GM18505 (cell line): ENCODE measurements at regions not wholly inside any gene's neighbourhood (a gene's known extent, or its start where the extent isn't known, plus 50 kb on each side); places are given as distances from the start of the nearest gene placed in this dataset.
"Not testable (repeated sequence)": the region's sequence is repeated elsewhere in the genome, so short reads cannot be mapped to it uniquely, and the experiment has no call there.

Experiments used
- ATAC-seq: cut with Tn5 transposase; IDR thresholded peaks from one replicate; pipeline ENCODE4 v1.9.1; 2021; ENCODE audit not compliant: unreplicated experiment
- POLR2A ChIP-seq: IDR thresholded peaks from 4 replicates; pipeline ENCODE4 v1.6.1; 2011; ENCODE audit warnings: borderline replicate concordance; ENCODE audit not compliant: insufficient read depth, insufficient read length; ENCODE audit errors: extremely low read depth

DNA sequence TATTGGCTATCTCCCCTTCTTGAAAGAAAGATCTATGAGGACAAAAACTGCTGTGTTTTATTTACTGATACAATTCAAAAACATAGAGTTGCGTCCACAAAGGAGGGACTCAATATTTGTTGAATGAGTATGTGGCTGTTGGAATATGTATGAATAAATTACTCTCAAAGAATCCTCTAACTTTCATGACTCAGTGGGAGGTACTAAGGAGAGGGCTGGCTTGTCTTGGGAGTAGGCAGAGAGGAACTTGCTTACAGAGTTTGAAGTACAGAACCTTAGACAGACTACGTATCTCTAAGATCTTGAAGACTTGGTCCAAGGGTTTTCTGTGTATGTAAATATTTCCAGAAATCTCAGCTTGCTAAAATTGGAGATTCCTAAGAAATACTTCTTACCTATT lies 504.0 kb upstream of the PTCHD4 start:
- no peak for TF ChIP-seq POLR2A
- ATAC-seq: no peak

DNA sequence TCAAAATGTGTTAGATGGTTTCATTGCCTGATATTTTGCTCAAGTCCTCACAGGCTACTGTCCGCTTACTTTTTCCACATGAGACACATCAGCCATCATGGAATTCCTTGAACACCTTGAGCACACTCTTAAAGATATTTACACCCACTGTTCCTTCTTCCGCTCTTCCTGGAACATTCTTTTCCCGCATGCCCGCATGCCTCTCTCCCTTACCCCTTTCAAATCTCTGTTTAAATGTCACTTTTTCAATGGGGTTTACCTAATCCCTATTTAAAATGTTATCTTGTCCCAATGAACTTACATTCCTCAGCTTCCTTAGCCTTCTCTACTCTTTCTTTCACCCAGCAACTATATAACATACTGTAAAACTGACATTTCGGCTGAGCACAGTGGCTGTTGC lies 503.3 kb upstream of the PTCHD4 start:
- TF ChIP-seq POLR2A: no peak

DNA sequence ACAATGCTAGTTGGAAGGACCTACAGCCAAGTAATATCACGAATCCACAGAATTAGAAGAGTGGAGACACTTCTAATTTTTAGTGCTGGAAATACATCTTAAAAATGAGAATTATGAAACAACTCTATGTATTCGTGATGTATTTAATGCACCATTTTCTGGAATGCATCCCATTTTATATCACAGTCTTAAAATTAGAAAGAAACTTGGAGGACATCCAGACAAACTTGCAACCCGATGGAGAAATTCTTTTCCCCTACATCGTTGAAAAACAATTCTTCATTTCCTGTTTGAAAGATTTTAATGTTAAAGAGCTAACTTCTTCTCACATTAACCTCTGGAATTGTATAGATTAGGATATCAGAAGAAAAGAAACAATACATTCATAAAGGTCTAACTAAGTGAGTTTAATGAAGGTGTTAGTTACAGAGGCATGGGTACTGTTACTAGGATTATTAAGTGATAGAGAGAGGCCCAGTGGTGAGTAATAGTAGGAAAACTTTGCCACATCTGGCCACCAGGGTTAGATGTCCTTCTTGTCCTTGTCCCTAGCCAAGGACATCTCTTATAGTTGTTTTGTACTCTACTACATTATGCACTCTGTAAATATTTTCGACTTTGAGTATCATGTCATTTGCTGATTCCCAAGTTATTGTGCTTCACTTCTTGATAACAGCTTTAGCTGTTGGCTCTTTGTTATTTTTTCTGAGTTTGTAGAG lies 502.4 kb upstream of the PTCHD4 start:
- ATAC-seq: no peak
- TF ChIP-seq POLR2A: no peak

More for the DNA sequence above, 503.3 kb upstream of the PTCHD4 start:
- no peak for ATAC-seq

DNA sequence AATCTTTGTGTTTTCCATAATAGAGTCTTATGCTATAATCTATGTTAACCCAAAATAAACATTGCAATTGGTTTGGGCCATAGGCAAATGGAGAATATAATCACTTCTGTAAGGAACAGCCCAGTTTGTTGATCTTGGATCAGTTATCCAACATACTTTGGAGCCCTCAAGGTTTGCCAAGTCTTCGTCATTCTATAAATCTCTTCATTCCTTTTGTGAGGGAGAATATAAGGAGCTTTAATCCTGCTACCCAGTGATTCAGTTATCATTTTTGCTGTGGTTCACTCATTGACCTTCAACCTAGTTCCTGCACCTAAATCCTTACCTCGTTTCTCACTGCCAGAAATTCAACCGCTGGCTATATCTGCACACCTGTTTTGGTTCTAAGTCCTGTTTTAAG lies 500.3 kb upstream of the PTCHD4 start:
- no peak for ATAC-seq
- TF ChIP-seq POLR2A: no peak

DNA sequence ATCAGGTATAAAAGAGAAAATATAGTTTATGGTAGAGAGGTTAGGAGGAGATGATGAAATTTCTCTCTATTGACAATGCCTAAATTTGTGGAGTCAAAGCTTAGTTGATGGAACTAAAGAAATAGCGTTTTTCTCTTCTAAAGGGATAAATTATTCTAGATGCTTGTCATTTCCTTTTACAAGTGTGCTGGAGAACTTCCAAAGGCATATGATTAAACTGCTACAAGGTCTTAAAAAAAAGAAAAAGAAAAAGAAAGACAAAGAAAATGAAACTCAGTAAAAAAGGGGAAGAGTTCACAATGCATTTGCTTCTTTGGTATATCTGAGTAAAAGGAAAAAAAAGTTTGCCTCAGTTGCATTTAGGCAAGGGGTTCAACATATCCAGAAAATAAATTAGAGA lies 499.8 kb upstream of the PTCHD4 start:
- no peak for TF ChIP-seq POLR2A
- no peak for ATAC-seq

DNA sequence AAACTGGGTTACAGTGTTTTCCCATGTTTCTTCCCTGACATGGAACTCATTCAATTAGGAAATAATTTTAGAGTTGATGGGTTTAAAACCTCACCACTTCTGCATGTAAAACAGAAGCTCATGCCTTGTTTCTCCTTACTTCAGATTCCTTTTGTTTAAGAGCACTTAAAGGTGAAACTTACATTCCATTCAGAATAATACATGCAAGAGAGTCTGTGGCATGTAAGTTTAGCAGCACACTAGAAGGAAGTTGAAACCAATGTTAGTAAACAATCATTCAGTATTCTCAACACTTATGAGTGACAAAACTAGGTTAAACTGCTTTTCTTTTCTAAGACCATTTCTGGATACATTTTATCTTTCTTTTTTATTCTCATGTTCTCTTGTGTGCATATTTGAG lies 495.6 kb upstream of the PTCHD4 start:
- ATAC-seq: no peak
- no peak for TF ChIP-seq POLR2A

DNA sequence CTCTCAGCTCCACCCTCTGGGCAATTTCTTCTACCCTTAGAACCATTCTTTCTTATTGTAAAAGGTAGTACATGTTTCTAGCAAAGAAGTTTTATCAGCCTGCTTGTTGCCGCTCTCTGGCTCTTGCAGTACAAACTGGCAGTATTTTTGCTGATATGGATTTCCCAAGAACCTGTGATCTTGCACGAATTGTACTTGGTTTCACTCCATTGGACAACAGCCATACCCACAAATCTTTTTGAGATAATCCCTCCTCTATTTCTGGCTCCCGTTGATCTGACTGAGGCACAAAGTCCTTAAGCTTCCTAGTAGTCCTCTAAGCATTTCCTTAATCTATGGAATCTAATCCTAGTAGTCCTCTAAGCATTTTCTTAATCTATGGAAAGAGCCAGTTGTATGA lies 487.0 kb upstream of the PTCHD4 start:
- ATAC-seq: no peak

DNA sequence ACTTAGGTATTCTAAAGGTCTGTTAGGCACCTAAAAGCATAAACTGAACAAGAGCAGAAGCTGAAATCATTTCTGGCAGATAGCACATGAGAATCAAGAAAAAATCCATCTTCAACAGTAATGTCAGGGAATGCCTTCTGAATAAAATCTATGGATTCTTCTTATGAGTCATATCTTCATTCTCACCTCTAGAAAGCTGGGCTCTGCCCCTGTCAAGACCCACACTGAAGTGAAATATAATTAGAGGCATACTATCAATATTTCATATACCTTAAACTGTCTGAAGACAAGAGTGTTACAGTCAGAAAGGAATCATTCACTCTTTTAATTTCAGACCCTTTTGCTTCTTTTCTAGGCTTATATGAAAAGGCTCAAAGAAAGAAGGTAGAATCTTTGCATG lies 485.8 kb upstream of the PTCHD4 start:
- TF ChIP-seq POLR2A: no peak
- ATAC-seq: no peak

More for the DNA sequence above, 487.0 kb upstream of the PTCHD4 start:
- no peak for TF ChIP-seq POLR2A

DNA sequence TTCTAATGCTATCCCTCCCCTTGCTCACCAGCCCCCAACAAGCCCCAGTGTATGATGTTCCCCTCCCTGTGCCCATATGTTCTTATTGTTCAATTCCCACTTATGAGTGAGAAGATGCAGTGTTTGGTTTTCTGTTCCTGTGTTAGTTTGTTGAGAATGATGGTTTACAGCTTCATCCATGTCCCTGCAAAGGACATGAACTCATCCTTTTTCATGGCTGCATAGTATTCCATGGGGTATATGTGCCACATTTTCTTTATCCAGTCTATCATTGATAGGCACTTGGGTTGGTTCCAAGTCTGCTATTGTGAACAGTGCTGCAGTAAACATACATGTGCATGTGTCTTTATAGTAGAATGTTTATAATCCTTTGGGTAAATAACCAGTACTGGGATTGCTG lies 480.2 kb upstream of the PTCHD4 start:
- ATAC-seq: not testable (repeated sequence)

DNA sequence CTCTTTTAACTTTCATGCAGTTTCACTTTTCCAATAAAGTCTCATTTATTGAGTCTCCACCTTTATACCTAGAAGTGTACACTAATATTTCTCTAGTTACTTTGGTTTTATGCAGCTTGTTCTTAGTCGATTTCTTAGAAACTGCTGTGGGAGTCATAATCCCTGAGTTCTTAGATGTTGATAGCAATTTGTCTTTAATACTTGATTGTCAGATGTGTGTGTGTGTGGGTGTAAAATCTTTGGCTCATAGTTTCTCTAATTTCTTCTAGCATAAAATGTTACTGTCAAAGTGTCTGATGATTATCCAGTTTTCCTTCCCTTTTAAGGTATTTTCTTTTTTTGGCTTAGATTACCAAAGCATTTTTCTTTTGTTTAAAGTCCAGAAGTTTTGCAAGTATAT lies 473.8 kb upstream of the PTCHD4 start:
- ATAC-seq: no peak
- no peak for TF ChIP-seq POLR2A

DNA sequence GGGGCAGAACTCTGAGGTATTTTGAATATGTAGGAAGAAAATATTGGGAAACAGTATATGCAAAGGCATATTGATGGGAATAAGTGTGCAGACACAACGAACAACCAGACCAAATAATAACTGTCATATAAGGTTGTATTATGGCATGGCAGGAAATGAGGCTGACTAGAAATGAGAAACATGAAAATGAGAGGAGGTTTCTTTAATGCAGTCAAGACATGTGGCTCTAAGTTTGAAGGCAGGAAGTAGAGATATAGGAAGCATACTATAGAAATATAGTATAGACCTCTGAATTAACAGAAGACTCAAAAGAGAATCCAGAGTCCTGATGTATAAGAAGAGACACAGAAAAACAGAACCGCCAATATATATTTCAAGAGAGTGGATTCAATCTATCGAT lies 459.7 kb upstream of the PTCHD4 start:
- no peak for ATAC-seq
- no peak for TF ChIP-seq POLR2A

DNA sequence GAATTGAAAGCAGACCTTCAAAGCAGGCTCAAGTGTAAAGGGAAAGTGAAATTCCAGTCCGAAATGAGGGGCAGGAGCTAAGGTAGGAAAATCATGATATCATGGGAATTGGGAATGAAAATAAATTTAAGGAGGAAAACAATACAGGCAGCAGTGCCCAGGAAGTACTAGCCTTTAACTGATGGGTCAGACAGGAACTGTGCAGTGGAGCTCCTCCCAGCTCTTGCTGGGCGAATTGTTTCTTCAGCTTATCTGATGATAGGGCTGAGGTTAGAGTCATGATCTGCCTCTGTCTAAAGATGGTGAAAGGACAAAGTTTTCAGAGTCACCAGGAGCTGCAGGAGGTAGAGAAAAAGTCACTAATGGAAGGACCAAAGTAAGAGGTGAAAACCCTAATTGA lies 457.9 kb upstream of the PTCHD4 start:
- ATAC-seq: no peak
- TF ChIP-seq POLR2A: no peak

DNA sequence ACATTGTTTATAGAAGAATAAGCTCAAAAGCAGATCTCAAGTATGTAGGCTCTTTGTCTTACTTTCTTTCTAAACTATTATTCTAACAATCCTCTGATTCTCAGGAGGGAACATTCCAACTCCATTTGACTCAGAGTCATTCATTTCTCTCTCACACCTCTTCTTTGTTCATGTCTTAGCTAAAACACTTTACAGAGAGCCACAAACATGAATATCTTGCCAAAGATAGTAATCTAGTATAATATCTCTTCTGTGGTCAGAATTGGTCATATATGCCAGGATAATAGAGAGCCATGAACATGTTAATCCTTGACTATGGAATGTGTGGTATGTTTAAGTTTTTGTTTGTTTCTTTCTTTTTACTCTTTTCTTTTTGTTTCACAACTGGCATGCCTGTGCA lies 456.0 kb upstream of the PTCHD4 start:
- TF ChIP-seq POLR2A: no peak
- no peak for ATAC-seq

DNA sequence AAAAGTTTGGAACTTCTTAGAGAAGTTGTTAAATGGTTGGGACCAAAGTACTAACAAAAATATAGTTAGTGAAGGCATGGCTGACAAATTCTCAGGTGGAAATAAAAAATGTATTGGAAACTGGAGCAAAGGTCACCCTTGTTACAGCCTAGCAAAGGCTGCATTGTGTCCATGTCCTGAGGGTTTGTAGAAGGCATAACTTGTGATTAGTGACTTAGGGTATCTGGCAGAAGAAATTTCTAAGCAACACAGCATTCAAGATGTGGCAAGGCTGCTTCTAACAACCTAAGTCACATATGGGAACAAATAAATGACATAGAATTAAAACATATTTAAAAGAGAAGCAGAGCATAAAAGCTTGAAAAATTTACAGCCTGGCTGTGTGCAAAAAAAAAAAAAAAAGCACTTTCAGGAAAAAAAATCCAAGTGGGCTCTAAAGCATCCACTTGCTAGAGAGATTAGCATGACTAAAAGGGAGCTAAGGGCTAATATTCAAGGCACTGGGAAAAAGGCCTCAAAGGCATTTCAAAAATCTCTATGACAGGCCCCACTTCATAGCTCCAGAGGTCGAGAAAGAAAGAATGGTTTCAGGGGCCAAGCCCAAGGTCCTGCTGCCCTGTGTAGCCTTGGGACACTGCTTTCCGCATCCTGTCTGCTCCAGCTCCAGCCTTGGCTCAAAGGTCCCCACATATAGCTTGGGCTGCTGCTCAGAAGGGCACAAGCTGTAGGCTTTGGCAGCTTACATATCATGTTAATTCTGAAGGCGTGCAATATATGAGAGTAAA lies 453.2 kb upstream of the PTCHD4 start:
- ATAC-seq: no peak
- no peak for TF ChIP-seq POLR2A
